ENCODE measurements at regions not wholly inside any gene's neighbourhood (a gene's known extent, or its start where the extent isn't known, plus 50 kb on each side); places are given as distances from the start of the nearest gene placed in this dataset.
"Not testable (repeated sequence)": the region's sequence is repeated elsewhere in the genome, so short reads cannot be mapped to it uniquely, and the experiment has no call there.

DNA sequence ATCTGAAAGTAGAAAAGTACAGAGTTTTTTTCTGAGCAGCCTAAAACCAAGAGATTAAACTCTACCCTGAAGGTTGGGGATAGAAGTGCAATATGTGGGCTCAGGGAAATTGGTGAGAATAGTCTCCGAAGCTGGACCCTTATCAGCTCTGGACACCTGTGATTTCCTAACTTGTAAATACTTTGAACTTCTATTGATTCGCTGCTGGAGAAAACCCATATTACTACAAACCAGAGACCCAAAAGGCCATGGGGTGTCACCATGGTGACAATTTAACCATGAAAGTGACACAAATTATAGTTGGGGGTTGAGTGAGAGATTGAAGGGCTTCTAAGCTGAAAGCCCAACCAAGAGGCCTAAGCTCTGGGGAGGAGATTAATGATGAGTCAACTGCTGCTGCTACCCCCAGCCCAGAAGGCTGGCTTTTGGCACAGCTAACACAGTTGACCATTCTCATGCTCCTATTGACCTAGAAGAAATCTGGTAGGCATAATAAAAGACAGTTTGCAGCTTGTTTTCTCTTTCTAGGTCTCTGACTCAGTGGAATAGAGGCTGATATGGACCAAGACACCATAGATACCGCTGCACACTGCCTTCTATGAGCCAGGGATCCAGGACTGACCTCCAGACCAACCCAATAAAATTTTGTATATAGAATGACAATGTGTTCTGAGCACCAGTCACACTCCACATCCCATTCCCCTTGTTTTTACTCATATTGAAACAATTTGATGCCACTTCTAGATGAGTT lies 131.9 kb upstream of the FNDC3A start:
- intact Hi-C loops (cut with micrococcal nuclease): no loop called here

DNA sequence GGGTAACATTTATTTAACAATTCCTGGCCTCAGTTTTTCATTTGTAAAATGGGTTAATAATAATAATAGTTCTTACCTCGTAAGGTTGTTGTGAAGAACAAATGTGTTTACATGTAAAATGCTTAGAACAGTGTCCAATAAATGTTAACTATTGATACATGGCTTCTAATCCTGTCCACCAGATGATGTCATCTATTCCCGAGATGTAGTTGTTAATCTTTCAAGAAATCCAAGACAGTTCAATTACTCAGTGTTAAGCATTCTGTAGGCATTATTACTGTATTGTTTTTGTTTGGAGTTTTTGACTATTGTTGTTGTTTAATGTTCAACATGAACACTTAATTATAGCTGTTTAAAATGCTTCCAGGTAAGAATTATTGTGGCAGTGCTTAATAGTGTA lies 131.0 kb upstream of the FNDC3A start:
- intact Hi-C loops (cut with micrococcal nuclease): no loop called here

DNA sequence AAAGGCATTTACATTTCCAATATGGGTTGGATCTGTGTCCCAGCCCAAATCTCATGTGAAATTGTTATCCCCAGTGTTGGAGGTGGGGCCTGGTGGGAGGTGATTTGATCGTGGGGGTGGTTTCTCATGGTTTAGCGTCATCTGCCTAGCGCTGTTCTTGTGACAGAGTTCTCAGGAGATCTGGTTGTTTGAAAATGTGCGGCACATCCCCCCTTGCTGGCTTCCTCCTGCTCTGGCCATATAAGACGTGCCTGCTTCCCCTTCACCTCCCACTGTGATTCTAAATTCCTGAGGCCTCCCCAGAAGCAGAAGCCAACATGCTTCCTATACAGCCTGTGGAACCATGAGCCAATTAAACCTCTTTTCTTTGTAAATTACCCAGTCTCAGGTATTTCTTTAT lies 126.2 kb upstream of the FNDC3A start:
- intact Hi-C loops (cut with micrococcal nuclease): no loop called here

DNA sequence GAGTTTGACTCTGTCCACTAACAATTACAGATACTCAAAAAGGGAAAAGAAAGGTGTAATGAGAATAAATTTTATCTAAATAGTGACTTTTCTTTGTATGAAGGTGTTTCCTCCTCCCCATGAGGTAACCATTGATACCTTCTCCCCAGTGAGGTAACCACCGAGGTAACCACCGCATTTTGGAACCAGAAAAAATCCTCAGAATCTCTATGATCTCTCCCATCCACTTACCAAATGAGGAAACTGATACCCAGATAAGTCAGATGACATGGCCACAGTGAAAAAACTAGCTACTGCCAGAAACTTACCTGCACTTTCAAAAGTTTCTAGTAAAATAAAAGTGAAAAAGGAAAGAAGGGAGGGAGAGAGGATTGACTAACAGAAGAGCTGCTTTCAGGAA lies 124.0 kb upstream of the FNDC3A start:
- intact Hi-C loops (cut with micrococcal nuclease): no loop called here

DNA sequence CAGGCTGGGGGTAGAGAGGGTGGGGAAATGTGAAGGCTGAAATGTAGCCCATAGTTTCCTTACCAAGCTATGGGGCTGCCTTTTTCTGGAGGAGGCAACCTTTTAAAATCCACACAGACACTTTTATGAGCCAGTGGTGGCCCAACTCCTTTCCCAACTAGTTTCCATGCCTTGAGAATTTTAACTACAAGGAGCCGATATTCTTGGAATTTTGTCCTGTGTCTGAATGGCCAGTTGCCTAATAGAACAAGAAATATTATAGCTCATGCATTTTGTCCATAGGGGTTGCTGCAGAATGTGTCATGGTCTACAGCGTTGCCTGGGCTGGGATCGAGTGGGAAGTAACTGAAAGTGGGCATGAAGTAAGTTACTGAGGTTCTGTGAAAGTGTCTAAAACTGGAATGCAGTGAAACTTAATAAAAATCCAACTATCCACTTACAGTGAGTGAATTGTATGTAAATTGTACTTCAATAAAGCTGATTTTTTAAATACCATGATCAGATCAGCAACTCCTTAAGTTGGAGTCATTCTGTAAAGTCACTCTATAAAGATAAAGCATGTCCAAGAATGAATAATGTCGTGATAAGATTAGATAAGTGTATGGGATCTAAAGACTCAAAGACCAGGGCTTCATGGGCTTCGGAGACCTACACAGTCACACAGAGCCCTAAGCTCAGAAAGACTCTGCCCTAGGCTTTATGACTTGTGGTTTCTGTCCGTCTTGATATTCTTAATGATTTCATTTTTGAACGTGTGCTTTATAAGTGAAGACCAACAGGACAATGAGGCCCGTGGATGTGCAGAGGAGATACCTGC lies 122.6 kb upstream of the FNDC3A start:
- intact Hi-C loops (cut with micrococcal nuclease): no loop called here

DNA sequence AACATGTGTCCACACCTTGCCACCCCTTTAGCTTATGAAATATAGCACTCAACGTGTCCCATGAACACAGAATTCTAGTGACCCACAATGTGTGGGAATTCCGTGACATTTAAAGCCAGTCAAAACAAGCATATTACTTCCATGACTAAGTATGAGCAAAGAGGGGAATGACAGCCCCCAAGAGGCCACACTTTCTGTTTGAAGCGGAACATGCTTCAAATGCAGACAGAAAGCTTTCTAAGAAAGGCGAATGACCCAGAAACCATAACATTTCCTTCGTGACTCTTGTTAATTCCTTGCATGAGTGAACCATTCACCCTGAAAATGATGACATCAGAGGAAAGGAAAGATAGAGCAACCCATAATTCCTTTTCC lies 122.0 kb upstream of the FNDC3A start:
- intact Hi-C loops (cut with micrococcal nuclease): no loop called here

DNA sequence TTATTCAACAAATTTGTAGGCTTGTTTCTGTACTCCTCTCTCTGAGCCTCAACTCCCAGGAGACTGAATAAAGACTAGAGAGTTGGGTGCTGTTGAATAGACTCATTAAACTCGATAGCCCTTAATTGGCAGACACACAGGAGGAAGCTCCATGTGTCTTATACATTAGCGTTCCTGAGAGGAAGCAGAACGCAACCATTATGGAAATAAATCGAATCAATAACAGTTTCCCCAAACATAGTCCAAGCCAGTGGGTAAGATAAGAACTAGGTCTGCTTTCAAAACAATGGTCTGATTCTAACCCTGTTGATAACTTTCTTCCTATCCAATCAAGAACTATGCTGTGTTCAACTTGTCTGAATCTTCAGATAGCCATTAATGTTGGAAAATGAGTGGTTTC lies 118.1 kb upstream of the FNDC3A start:
- intact Hi-C loops (cut with micrococcal nuclease): no loop called here

DNA sequence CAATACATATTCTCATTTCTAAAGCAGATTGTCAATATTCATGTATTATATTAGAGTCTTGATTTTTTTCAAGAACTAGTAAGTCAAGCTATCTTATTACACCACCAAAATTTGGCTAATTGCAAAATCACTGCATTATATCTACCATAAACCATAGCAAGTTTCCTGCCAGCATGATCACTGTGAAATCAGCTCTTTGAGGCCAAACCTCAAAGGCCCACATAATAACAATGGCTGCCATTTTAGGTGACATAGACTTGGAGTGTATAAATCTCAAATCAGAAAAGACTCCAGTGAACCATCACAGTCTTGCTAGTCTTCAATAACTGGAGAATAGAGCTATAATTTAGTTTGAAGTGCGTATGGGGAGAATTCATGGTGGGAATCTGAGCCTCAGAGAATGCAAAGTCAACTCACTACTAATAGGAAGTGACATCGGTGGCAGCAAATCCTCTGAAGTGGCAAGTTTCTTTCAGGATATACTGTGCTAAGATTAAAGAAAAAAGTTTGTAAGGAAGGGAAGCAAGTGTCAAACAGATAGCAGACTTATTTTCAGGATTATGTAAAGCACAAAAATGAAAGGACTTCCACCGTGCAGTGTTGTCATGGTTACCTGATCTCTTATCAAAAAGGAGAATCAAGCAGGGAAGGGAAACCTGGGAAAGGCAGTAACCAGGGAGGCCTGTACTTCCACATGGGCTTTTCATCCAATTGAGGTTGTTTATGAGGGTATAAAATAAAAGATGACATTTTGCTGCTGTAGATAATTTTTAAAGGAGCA lies 117.4 kb upstream of the FNDC3A start:
- intact Hi-C loops (cut with micrococcal nuclease): no loop called here

DNA sequence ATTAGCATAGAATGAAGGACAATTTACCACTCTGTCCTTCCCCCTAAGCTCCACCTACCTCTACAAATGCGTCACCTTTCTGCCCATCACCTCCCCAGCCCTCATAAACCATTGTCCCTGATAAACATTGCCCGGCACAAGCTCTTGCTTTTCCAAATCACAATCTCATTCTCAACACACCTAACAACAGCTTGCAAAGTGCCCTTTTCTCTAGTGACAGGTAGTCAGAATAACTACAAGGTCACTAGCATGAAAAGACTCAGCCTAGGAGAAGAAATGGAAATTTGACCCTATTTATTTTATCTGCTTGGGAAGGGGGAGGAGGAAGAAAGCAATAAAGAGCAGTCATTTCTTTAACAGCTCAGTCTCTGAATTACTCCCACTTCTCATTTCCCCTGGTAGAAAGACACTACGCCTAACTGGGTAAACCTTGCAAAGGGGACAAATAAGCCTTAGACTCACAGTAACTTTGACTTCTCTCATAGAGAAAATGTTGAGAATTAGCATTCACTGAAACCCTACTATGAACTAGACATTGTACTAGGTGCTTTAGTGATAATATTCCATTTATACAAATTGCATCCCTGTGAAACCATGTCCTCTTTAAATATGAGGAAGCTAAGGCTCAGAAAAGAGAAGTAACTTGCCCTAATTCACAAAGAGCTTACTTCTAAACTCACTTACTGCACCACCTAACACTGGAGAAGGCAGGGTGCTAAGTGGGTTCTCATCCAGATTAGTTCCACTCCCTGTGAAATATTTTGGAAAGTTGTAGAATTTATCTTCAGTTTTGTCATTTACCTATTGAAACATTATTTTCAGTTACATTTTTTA lies 116.2 kb upstream of the FNDC3A start:
- intact Hi-C loops (cut with micrococcal nuclease): no loop called here

DNA sequence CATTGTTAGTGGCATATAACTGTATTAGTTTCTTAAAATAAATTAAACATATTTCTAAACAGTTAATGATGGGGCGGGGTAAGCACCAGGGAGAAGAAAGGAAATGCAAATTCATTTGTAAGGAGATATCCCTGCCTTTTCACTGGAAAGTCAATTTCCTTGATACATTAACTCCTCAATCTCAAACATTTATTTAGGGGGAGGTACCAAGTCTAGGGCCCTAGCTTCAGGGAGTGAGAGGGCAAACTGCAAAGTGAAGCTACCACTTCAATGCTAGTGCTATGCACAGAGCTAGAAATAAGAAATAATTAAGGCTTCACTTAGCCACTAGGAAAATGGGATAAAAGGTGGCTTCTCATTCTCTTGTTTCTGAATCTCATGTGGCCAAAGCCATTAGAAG lies 115.3 kb upstream of the FNDC3A start:
- intact Hi-C loops (cut with micrococcal nuclease): no loop called here

DNA sequence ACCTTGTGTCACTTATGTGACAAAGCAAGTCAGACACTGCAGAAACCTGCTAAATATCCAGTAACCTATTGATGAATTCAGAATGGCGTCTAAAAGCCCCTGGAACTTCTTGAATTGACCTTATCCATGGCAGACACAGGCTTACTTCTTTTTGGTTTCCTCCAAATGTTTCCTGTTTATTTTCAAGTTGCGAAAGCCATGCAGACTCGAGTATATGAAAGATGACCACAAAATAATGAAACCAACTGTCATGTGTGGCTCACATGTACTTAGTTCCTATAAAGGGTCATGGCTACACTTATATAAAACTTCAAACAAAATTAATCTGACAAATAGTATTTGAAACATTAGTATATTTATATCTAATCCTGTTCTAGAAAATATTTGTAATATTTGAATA lies 113.1 kb upstream of the FNDC3A start:
- intact Hi-C loops (cut with micrococcal nuclease): no loop called here

DNA sequence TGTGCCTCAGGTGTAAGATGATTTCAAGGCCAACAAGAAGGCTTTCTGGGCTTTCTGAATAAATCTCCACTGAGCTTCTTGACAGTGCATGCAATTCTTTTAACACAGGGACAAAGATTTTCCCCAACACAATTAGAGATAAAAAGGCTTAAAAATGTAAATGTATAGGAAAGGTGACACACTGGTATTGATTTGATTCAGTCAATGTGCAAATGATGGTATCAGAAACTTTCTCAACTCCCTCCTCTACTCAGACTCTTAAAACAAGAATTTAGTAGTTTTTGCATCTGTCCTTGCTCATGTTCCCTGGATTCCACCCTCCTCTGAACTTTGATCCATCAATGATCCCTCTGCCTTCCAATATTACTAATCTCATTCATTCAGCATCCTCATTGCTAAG lies 111.6 kb upstream of the FNDC3A start:
- intact Hi-C loops (cut with micrococcal nuclease): no loop called here

DNA sequence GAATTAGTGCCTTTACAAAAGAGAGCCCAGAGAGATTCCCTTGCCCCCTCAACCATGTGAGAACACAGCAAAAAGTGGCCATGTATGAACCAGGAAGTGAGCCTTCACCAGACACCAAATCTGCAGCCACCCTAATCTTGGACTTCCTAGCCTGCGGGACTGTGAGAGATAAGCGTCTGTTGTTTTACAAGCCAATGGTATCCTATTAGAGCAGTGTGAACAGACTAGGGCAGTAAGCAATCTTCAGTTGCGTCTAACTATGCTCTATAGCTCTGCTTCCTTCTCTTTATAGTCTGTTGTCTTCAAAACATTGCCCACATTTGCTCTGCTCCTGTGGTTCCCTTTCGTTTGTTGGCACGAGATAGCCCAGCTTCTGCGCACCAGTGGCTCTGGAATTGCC lies 109.5 kb upstream of the FNDC3A start:
- intact Hi-C loops (cut with micrococcal nuclease): no loop called here

DNA sequence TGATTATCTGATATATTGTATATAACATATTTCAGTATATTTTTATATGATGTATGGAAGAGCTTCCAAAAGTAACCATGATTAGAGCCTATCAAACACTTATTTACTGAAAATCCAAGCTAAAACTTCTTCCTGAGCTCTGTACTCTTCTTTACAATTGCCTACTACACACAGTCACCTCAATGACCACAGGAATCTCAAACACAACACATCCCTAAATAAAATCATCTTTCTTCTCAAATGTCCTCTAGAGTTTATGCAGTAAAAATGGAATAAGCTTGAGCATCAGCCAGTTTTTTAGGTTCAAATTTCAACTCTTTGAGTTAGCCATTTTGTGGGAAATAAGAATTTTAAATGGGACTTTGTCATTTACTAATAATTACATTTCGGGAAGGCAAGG lies 102.6 kb upstream of the FNDC3A start:
- intact Hi-C loops (cut with micrococcal nuclease): no loop called here

DNA sequence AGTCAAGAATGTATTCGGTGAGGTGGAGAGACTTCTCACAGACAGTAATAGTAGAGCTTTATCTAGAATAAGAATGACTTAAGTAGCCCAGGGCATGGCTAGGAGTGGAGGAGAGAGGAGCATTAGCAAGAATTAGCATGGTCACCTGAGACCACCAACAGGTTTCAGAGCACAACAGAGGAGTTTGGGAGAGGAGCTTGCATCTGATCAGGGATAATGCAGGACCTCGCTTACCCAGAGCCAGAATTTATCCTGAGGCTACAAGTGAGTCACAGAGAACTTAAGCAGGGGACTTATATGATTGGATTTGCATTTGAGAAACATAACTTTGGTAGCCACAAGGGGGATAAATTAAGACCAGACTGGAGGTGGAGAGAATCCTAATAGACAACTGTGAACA lies 102.1 kb upstream of the FNDC3A start:
- intact Hi-C loops (cut with micrococcal nuclease): no loop called here

DNA sequence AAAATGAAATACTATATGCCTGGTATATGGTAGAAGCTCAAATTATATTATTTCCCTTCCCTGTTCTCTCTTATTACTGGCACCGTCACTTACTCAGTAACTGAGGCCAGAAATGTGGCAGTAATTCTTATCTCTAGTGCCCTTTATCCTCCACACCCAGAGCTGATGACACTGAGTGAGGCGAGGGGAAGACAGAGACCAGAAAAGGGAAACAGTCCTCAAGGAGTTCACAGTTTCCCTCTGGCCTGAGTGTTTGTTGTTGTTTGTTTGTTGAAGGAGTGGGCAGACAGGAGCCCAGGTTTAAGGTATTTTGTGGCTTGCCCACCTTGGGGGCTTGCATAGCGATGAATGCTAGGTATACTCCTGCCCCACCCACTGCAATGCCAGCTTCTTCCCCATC lies 101.5 kb upstream of the FNDC3A start:
- intact Hi-C loops (cut with micrococcal nuclease): no loop called here

DNA sequence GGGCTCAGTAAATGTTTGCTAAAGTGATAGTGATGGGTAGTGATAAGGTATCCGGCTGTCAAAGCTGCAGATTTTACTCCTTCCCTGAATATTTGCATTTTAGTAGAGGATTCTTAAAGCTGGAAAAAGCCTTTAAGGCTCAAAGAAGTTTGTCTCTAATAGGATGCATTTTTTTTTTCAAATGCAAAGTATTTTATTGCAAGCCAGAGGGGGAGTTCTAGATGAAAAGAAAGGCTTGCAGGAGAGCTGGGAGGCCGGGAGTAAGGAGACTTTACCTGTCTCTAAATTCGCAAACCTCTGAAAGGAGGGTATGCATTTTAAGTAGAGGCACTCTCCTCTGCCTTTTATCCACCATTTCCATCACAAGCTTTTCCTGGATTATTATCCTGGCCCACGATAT lies 100.7 kb upstream of the FNDC3A start:
- intact Hi-C loops (cut with micrococcal nuclease): no loop called here

DNA sequence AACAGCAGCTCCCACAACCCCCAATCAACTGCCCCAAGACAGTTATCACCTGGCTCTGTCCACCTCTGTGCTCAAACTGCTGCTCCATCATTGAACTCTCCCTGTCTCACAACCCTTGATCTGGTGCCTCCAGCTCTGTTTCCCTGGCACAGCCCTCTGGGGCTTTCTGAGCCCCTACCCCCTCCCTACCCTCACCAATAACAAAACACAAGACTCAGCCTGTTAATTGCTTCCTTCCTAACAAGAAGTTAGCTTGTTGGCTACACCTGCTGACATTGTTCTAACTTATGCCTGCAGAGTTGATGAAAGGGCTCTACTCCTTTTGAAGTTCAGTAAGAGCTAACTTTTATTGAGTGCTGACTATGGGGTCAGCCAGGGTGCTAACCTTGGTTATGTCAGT lies 99.4 kb upstream of the FNDC3A start:
- intact Hi-C loops (cut with micrococcal nuclease): no loop called here

DNA sequence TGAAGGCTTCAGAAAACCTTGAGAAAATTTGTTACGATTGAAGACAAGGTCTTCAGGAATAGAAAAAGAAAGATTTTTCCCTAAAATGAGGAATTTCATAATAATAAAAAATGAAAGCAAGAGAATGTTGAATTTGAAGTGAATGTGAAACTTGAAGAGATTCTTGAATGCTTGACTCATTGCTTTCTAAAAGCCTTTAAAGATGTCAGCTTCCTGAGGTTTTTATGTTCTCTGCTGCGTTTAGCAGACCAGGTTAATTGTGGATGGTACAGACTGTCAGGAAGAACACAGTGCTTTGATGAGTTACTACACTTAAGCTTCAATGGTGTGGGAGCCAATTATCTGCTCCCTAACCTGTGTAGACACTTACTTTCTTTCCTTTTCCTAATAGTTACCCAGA lies 96.3 kb upstream of the FNDC3A start:
- intact Hi-C loops (cut with micrococcal nuclease): no loop called here

DNA sequence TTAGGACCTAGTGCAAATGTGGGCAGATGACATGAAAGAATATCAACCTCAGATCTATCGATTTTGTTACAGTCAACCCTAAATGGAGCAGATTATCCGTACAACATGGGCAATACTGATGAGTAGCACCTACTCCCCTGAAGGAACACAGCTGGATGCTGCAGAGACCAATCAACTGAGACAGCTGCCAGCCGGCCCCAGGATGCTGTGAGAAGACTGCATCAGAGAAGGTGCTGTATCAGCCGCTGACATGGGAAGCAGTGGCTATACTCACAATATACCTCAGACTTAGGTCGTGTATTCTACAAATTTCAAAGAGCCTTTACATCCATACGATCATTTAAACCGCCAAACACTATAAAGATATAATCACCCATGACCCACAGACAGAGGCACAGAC lies 95.9 kb upstream of the FNDC3A start:
- intact Hi-C loops (cut with micrococcal nuclease): no loop called here

DNA sequence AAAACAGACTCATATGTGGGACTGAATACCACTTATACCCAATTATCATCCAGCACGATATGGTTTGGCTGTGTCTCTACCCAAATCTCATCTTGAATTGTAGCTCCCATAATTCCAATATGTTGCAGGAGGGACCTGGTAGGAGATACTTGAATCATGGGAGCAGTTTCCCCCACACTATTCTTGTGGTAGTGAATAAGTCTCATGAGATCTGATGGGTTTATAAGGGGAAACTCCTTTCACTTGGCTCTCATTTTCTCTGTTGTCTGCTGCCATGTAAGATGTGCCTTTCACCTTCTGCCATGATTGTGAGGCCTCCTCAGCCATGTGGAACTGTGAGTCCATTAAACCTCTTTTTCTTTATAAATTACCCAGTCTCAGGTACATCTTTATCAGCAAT lies 91.9 kb upstream of the FNDC3A start:
- intact Hi-C loops (cut with micrococcal nuclease): not testable (repeated sequence)

DNA sequence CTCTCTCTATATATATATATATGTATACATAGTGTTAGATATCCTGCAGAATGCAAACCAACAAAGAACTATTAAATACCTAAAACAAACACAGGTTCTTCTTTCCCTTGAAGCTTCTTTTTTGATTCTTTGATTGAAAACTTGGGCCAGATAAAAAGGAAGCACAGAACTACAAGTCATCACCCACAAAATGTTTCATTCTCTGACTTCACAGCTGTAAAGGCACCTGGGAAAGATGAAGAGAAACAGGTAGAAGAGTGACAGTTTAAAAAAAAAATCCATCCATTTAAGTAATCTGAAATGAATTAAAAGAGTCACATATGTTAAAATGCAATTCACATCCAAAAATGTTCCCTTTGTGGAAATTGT lies 90.7 kb upstream of the FNDC3A start:
- intact Hi-C loops (cut with micrococcal nuclease): no loop called here

Data from T-helper 2 cell treated with Interferon-gamma antibody and Interleukin-4, amounts not matched to agents 100 ng/mL and 5 ng/mL, for 36 hours (primary cell).